IMR-90 (cell line): ENCODE measurements at regions not wholly inside any gene's neighbourhood (a gene's known extent, or its start where the extent isn't known, plus 50 kb on each side); places are given as distances from the start of the nearest gene placed in this dataset.

Source experiments
- BHLHE40 ChIP-seq: fragments of 150-350 bp; IDR thresholded peaks from 2 replicates; pipeline ENCODE4 v1.6.1; 2016; ENCODE audit warnings: mild to moderate bottlenecking, low read depth, low read length
- CEBPB ChIP-seq: IDR thresholded peaks from 2 replicates; pipeline ENCODE4 v1.6.1; 2012; ENCODE audit warnings: low read depth, low read length, improper control_type of control experiment
- ELK1 ChIP-seq: fragments of 150-350 bp; IDR thresholded peaks from 2 replicates; pipeline ENCODE4 v1.6.1; 2016; ENCODE audit warnings: low read depth, mild to moderate bottlenecking, low read length, moderate library complexity, borderline replicate concordance
- FOS ChIP-seq: fragments of 150-350 bp; IDR thresholded peaks from 2 replicates; pipeline ENCODE4 v1.6.1; 2016; ENCODE audit warnings: low read depth, low read length
- MAFK ChIP-seq: IDR thresholded peaks from 2 replicates; pipeline ENCODE4 v1.6.1; 2012; ENCODE audit warnings: low read depth, low read length, improper control_type of control experiment
- MAZ ChIP-seq: IDR thresholded peaks from 2 replicates; pipeline ENCODE4 v1.6.1; 2012; ENCODE audit warnings: low read depth, mild to moderate bottlenecking, low read length, improper control_type of control experiment, moderate library complexity, borderline replicate concordance
- MXI1 ChIP-seq: IDR thresholded peaks from 2 replicates; pipeline ENCODE4 v1.6.1; 2012; ENCODE audit warnings: low read depth, mild to moderate bottlenecking, low read length, moderate library complexity, borderline replicate concordance
- POLR2A ChIP-seq: IDR thresholded peaks from 2 replicates; pipeline ENCODE4 v1.6.1; 2012; ENCODE audit warnings: mild to moderate bottlenecking, low read depth, low read length
- RAD21 ChIP-seq: IDR thresholded peaks from 2 replicates; pipeline ENCODE4 v1.6.1; 2012; ENCODE audit warnings: low read length, improper control_type of control experiment
- RFX5 ChIP-seq: IDR thresholded peaks from 2 replicates; pipeline ENCODE4 v1.8.0; 2012; ENCODE audit warnings: low read depth, mild to moderate bottlenecking, low read length, moderate library complexity
- SMC3 ChIP-seq: fragments of 150-350 bp; IDR thresholded peaks from 2 replicates; pipeline ENCODE4 v1.6.1; 2016; ENCODE audit warnings: low read depth, mild to moderate bottlenecking, antibody characterized with exemption, low read length, moderate library complexity
- USF2 ChIP-seq: fragments of 150-350 bp; IDR thresholded peaks from 2 replicates; pipeline ENCODE4 v1.6.1; 2017; ENCODE audit warnings: mild to moderate bottlenecking, antibody characterized with exemption, low read length, low read depth
- TF ChIP-seq, protein P1 (sequence below): conservative IDR thresholded peaks from 2 replicates; pipeline ENCODE4 v1.5.1; 2012; ENCODE audit warnings: mild to moderate bottlenecking, low read depth, low read length, improper control_type of control experiment

DNA sequence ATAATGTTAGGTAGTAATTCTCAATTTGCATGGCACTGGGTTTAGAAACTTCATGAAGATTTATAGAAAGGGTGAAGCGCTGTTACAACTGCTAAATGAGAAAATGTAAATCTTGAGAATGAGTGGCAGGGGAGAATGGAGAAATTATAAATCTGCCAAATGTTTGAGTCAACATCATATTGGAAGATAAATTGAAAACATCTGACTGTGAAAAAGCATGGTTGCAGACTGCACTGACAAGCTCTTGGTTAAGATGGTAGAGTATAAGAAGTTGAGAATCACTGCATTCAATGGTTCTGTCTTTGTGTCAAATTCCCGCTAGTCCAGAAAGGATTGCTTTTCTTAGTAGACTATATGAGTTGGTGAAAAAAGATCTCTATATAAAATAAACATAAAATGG is 113.3 kb upstream of the DUSP10 start:
- TF ChIP-seq, protein P1, sequence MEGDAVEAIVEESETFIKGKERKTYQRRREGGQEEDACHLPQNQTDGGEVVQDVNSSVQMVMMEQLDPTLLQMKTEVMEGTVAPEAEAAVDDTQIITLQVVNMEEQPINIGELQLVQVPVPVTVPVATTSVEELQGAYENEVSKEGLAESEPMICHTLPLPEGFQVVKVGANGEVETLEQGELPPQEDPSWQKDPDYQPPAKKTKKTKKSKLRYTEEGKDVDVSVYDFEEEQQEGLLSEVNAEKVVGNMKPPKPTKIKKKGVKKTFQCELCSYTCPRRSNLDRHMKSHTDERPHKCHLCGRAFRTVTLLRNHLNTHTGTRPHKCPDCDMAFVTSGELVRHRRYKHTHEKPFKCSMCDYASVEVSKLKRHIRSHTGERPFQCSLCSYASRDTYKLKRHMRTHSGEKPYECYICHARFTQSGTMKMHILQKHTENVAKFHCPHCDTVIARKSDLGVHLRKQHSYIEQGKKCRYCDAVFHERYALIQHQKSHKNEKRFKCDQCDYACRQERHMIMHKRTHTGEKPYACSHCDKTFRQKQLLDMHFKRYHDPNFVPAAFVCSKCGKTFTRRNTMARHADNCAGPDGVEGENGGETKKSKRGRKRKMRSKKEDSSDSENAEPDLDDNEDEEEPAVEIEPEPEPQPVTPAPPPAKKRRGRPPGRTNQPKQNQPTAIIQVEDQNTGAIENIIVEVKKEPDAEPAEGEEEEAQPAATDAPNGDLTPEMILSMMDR: no peak
- TF ChIP-seq POLR2A: no peak
- TF ChIP-seq BHLHE40: no peak
- TF ChIP-seq CEBPB: no peak
- TF ChIP-seq RAD21: no peak
- no peak for TF ChIP-seq MXI1
- TF ChIP-seq USF2: no peak
- TF ChIP-seq MAZ: no peak
- TF ChIP-seq FOS: no peak
- TF ChIP-seq RFX5: no peak
- no peak for TF ChIP-seq SMC3
- no peak for TF ChIP-seq MAFK
- TF ChIP-seq ELK1: no peak
